Stimulated activated effector memory CD8-positive, alpha-beta T cell treated with anti-CD3 and anti-CD28 coated beads, Interleukin-12 subunit alpha, Interleukin-12 subunit beta, amount 100 ng/mL, for 72 hours (primary cell): ENCODE measurements at regions not wholly inside any gene's neighbourhood (a gene's known extent, or its start where the extent isn't known, plus 50 kb on each side); places are given as distances from the start of the nearest gene placed in this dataset.

Experiments used
- ATAC-seq: fragments of 150-1000 bp; cut with Tn5 transposase; 2 replicates; pipeline ENCODE4 v1.10.0; 2021
- DNase-seq, 2 donors: peaks; one replicate each; pipeline ENCODE4 v3.0.0; 2021 to 2022; ENCODE audit warnings: low spot score in 2 of 2
- H3K27ac Mint-ChIP-seq: one replicate; pipeline ENCODE4 v1.8.0; 2022; ENCODE audit warnings: mild to moderate bottlenecking, mixed read lengths
- H3K36me3 Mint-ChIP-seq: one replicate; pipeline ENCODE4 v1.8.0; 2022; ENCODE audit warnings: mild to moderate bottlenecking, mixed read lengths
- H3K4me1 Mint-ChIP-seq: one replicate; pipeline ENCODE4 v1.8.0; 2022; ENCODE audit warnings: mixed read lengths
- H3K4me3 Mint-ChIP-seq: one replicate; pipeline ENCODE4 v1.8.0; 2022; ENCODE audit warnings: mild to moderate bottlenecking, mixed read lengths
- H3K9me3 Mint-ChIP-seq: one replicate; pipeline ENCODE4 v1.8.0; 2022; ENCODE audit warnings: mixed read lengths

DNA sequence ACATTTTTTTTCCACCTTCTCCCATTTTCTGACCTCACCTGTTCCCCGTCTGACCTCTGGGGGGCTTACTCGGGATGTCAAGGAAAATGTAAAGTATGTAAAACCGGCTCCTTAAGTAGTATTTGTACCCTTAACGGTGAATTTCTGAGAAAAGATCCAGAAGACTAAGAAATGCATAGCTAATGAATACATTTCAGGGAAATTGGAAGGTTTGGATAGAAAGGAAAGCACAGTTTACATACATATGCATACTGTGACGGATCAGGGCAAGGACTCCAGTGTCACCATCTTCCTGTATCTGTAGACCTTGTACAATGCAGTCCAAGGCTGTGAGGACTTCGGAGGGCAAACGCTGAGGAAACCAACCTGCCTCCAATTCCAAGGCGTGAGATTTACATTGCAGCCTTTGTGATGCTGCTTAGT is 2185.9 kb upstream of the TENM3 start:
- ATAC-seq = no peak
- Mint-ChIP-seq H3K4me1 (no peaks in the 10 kb centered on the region), H3K4me3 (no peak overlapping the region), H3K36me3 (peaks cover 5% of the 10 kb centered on the region), H3K9me3 (peaks cover 3% of the 10 kb centered on the region), H3K27ac (no peak overlapping the region)
- DNase-seq = no peak

DNA sequence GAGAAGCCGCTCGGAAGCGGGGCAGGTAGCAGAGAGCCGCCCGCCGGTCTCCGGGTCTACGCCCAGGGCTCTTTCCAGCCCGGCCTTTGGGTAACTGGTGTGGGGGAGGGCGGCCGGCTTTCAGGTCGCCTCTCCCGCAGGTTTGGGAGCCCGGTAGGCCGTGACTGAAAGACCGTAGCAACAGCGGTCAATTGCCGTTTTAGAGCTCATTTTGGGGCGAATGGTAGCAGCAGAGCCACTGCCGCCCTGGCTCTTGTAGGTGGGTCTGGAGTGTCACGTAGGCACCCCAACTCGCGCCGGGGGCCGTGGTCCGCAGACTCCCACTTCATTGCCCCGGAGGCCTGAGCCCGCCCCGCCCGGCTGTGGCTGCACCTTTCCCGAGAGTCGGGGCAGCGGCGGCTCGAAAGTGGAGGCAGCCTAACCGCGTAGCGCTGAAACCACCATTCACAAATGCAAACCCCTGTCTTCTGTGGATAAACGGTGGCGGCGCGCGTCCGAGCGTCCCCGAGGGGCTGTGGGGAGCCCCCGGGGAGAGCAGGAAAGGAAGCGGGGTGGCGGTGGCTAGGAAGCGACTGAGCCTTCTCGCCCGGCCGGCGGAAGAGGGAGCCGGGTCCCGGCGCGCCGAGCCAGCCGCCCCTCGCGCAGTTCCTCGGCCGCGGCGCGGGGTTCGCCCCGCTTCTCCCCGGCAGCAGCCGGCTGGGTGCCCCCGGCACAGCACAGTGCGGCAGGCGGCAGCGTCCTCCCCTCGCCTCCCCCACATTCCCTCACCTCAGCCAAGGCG is 2185.1 kb upstream of the TENM3 start:
- peaks cover 5% of the 10 kb centered on the region for H3K36me3 Mint-ChIP-seq
- no peak overlapping the region for H3K27ac Mint-ChIP-seq
- DNase-seq (no peak), ATAC-seq (no peak)
- H3K4me3 Mint-ChIP-seq = no peak overlapping the region
- H3K9me3 Mint-ChIP-seq = peaks cover 6% of the 10 kb centered on the region
- no peaks in the 10 kb centered on the region for H3K4me1 Mint-ChIP-seq

DNA sequence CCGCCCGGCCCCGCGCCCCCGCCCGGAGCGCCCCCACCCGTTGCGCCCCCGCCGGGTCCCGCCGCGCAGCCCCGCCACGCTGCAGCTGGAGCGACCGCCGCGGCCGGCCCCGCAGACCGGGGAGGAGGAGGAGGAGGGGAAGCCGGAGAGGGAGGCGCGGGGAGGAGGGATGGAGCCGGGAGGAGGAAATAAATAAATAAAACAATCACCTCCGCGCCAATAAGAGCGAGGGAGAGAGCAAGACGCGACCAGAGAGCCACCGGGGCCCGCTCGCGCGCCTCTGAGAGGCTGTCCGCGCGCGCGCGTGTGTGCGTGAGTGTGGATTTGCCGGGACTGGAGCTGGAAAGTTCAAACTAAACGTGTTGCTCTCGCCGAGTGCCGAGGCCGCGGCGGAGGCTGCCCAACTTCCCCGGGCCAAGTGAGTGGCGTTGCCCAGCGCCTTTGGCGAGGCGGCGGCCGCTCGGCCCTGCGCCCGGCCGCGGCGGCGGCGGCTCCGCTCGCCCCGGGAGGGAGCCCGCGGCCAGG is 2184.4 kb upstream of the TENM3 start:
- DNase-seq = no peak
- ATAC-seq = no peak
- H3K36me3 Mint-ChIP-seq = peaks cover 5% of the 10 kb centered on the region

DNA sequence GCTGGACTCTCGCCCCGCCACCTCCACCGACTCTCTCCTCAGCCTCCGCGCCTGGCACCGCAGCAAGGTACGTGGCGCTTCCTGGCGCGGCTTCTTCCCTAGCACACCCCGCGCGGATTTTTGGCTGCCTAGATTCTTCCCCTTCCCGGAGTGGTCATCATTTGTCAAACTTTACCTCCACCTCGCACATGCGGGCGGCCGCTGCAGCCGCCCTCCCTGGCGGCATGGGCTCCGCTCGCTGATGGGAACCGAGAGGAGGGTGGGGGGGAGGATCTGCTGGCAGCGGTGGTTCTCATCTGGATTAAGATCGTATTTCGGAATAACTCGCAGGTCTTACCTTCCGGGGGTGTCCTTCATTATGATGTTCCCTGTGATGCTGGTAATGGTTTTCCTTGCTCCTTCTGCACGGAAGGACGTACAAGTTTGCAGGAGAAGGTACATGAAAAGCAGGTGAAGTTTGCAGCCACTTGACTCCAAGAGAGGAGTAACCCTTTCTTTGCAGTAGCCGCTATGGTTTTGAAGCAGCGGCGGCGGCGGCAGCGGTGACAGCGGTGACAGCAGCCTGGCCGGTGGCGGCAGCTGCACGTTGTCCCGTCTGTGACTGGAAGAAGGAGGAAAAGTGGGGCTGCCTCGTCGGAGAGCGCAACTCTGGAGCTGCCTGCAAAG is 2183.9 kb upstream of the TENM3 start:
- DNase-seq (no peak), ATAC-seq (no peak)
- Mint-ChIP-seq H3K27ac (no peak overlapping the region), H3K4me3 (no peak overlapping the region), H3K4me1 (no peaks in the 10 kb centered on the region), H3K9me3 (peaks cover 8% of the 10 kb centered on the region), H3K36me3 (peaks cover 5% of the 10 kb centered on the region)

More for the DNA sequence above, 2184.4 kb upstream of the TENM3 start:
- H3K9me3 Mint-ChIP-seq = peaks cover 8% of the 10 kb centered on the region
- no peaks in the 10 kb centered on the region for H3K4me1 Mint-ChIP-seq
- no peak overlapping the region for H3K4me3 Mint-ChIP-seq
- no peak overlapping the region for H3K27ac Mint-ChIP-seq

DNA sequence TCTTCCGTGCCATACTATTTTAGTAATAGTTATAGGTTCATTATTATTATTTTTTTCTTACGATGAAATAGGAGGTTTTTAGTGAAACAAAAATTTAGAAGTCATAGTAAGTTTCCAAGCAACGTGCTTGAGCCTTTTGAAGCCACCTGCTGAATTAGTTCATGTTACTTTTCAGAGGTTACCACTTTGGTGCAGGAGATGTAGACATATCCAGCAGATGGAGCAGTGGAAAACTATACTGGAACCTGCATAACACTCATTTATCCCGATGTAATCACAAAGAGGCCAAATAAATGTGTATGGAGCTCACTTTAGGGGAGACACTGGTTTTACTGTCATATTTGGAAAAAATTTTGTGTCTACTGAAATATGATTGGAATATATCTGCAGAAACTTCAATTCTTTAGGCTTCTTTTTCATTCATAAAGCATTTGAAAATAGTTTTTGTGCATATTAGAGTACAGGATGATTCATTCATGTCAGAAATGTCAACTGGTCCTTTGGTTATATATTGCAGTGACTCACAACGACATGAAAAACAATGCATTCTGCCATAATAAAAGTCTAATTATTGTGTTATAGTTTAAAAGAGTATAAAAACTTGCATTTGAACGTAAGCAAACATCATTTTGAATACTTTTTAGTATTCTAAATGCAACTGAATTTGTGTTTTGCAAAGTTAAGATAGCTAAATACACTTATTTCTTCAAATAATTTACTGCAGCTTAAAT is 2182.9 kb upstream of the TENM3 start:
- Mint-ChIP-seq H3K9me3 (peaks cover 8% of the 10 kb centered on the region), H3K4me1 (no peaks in the 10 kb centered on the region), H3K27ac (no peak overlapping the region), H3K36me3 (peaks cover 5% of the 10 kb centered on the region), H3K4me3 (no peak overlapping the region)
- ATAC-seq (no peak), DNase-seq (no peak)

DNA sequence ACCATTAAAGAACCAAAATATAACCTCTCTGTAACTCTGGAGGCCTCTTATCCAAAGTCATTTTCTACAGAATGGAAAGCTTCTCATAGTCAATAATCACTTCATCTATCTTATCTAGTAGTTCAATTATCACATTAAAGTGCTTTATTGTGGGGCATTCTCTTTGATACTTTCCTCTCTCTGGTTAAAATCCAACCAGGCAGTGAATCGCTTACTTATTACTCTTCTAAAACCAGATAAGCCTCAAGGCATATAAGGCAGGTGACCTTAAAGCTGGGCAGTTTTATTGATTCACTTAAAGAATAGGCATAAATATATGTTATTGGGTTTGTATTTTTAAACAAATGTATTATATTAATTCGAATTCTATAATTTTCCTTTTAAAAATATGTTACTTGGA is 2162.1 kb upstream of the TENM3 start:
- no peak for DNase-seq
- no peak for ATAC-seq
- H3K4me3 Mint-ChIP-seq = no peak overlapping the region
- peaks cover 8% of the 10 kb centered on the region for H3K9me3 Mint-ChIP-seq
- H3K27ac Mint-ChIP-seq = no peak overlapping the region
- no peaks in the 10 kb centered on the region for H3K36me3 Mint-ChIP-seq
- no peaks in the 10 kb centered on the region for H3K4me1 Mint-ChIP-seq

DNA sequence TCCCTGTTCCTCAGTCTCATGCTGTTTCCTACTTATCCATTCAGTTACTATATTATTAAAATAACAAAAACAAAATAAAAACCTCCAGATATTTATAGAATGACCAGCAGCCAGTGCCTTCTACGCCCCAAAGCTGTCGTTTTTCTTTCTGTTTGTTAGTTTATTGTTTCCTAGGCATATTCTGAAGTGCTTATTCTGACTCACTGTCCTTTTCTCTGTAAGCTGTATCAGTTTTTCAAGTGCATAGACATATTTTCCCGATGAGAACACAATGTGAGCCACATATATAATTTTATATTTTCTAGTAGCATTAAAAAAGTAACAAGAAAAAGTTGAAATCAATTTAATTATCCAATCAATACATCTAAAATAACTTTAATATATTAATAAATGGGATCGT is 2158.6 kb upstream of the TENM3 start:
- no peak for ATAC-seq

DNA sequence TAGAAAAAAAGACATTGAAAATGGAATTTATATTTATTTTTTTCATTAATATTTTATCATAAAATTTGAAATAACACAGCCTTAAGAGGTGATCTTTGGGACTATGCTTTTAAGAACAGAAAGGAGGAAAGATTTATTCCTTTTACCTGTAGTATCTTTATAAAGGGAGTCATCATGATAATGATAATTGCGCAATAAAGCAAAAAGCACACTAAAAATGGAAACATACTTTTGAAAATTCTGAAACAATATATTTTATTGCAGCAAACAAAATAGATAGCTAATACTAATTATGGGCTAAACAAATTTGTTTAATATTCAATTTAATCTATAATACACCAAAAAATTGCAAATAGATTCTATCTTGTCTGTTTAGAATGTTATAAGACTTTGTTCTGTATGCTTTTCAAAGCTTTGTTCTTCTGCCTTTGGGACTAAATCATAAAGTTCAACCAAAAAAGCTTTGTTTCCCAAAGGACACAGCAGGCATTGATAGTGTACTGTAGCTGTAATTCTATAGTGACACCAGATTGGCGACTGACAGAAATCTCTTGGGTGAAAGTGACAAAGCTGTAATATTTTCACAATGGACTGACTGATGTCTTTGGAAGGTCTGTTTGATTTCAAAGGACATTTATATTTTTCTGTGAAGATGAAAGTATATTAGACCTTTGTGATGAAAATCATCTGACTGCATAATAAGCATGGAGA is 2156.6 kb upstream of the TENM3 start:
- no peak for ATAC-seq
- H3K36me3 Mint-ChIP-seq = no peaks in the 10 kb centered on the region
- H3K4me3 Mint-ChIP-seq = no peak overlapping the region
- peaks cover 3% of the 10 kb centered on the region for H3K9me3 Mint-ChIP-seq
- no peak overlapping the region for H3K27ac Mint-ChIP-seq
- H3K4me1 Mint-ChIP-seq = no peaks in the 10 kb centered on the region
- no peak for DNase-seq

More for the DNA sequence above, 2158.6 kb upstream of the TENM3 start:
- H3K36me3 Mint-ChIP-seq = no peaks in the 10 kb centered on the region
- peaks cover 6% of the 10 kb centered on the region for H3K9me3 Mint-ChIP-seq
- no peaks in the 10 kb centered on the region for H3K4me1 Mint-ChIP-seq
- DNase-seq = no peak
- no peak overlapping the region for H3K4me3 Mint-ChIP-seq
- no peak overlapping the region for H3K27ac Mint-ChIP-seq

DNA sequence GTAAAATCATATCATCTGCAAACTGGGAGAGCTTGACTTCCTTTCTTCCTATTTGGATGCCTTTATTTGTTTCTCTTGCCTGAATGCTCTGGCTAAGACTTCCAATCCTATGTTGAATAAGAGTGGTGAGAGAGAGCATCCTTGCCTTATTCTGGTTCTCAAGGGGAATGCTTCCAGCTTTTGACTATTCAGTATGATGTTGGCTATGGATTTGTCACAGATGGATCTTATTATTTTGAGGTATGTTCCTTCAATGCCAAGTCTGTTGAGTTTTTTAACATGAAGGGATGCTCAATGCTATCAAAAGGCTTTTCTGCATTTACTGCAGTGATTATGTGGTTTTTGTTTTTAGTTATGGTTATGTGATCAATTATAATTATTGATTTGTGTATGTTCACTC is 2144.6 kb upstream of the TENM3 start:
- no peak overlapping the region for H3K4me3 Mint-ChIP-seq
- H3K4me1 Mint-ChIP-seq = no peaks in the 10 kb centered on the region
- DNase-seq (no peak), ATAC-seq (no peak)
- H3K36me3 Mint-ChIP-seq = no peaks in the 10 kb centered on the region
- no peak overlapping the region for H3K27ac Mint-ChIP-seq
- H3K9me3 Mint-ChIP-seq = peaks cover 13% of the 10 kb centered on the region

DNA sequence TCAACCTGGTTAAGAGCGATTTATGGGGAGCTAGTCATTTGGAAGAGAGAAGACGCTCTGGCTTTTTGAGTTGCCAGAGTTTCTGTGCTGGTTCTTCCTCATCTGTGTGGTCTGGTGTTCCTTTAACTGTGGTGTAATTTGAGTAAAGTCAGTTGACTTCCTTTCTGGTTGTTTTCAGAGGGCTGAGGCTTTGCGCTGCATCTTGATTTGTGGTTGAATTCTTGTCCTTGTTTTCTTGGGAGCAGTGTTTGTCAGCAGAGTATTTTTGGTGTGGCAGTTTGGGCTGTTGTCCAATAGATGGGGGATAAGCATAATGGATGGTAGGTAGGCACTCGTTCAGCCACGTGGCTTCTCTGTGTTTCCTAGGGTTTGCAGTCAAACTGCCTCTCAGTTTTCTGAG is 2143.2 kb upstream of the TENM3 start:
- no peak overlapping the region for H3K4me3 Mint-ChIP-seq
- ATAC-seq = no peak
- DNase-seq = no peak
- H3K36me3 Mint-ChIP-seq = no peaks in the 10 kb centered on the region
- H3K9me3 Mint-ChIP-seq = peaks cover 13% of the 10 kb centered on the region
- no peaks in the 10 kb centered on the region for H3K4me1 Mint-ChIP-seq
- no peak overlapping the region for H3K27ac Mint-ChIP-seq

DNA sequence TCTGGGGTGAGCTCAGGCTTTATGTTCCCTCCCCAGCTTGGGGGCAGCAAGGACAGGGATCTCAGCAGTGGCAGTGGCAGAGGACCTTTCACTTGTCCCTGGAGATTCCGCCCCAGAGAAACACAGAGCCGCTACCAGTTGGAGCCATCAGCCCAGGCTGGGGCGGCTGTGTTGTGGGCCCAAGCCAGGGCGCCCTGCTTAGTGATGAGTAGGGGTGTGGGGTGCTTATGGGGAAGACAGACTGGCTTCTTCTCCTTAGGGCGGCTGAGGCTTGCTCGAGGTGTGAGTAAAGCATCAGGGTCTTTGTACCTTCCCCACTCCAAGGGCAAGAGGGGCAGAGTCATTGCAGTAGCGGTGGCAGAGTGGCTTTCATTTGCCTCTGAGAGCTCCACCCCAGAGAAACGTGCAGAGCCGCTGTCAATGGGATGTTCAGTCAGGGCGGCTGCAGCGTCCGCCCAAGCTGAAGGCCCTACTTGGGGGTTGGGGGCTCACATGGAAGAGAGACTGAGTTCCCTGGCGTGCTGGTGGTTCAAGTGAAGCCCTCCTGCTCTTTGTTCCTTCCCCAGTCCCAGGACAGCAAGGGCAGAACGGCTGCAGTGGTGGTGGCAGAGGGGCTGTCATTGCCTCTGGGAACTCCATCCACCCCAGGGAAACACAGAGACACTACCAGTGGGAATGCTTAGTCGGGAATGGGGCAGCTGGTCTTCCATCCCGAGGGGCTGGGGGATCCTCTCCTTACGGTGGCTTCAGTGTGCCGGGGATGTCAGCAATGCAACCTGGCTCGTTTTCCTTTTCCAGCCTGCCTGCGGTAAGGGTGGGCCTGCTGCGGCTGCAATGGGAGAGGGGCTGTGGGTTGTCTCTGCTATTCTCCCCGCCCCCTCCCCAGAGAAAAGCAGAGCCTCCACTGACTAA is 2142.5 kb upstream of the TENM3 start:
- peaks cover 10% of the 10 kb centered on the region for H3K9me3 Mint-ChIP-seq
- no peaks in the 10 kb centered on the region for H3K4me1 Mint-ChIP-seq
- no peak for DNase-seq
- no peaks in the 10 kb centered on the region for H3K36me3 Mint-ChIP-seq
- ATAC-seq = no peak
- no peak overlapping the region for H3K4me3 Mint-ChIP-seq
- no peak overlapping the region for H3K27ac Mint-ChIP-seq

DNA sequence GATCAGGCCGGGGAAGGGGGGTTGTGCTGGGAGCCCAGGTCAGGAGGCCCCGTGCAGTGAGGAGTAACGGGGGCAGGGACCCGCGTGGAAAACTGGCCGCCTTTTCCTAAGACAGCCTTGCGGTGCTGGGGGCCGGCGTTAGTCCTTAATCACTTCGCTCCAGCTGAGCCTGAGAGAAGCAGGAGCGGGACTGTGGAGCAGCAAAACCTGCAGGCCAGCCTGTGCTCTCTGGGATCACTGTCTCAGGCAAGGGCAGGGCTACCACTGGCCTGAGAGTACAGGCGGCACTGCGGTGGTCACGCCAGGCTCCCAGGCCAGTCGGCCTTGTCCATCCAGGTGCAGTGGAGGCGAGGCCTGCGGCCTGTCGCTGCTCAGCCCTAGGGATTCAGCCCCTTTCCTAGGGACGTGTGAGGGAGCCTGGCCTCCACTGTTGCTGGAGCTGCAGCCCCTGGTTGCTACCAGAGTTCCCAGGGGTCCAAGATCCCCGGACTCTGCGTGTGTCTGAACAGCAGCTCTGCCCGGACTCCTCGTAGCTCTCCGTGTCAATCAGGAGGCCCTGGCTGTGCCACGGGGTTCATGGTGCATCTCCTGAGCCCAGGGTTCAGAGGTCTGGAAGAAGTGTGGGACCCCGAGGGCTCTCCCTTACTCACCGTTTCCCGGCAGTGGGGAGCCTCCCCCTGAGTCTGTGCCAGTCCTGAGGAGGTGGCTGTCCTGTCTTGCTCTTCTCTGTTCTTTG is 2141.7 kb upstream of the TENM3 start:
- Mint-ChIP-seq H3K36me3 (no peaks in the 10 kb centered on the region), H3K4me1 (no peaks in the 10 kb centered on the region), H3K9me3 (peaks cover 14% of the 10 kb centered on the region), H3K4me3 (no peak overlapping the region), H3K27ac (no peak overlapping the region)
- DNase-seq (no peak), ATAC-seq (peak; percentile 28)

DNA sequence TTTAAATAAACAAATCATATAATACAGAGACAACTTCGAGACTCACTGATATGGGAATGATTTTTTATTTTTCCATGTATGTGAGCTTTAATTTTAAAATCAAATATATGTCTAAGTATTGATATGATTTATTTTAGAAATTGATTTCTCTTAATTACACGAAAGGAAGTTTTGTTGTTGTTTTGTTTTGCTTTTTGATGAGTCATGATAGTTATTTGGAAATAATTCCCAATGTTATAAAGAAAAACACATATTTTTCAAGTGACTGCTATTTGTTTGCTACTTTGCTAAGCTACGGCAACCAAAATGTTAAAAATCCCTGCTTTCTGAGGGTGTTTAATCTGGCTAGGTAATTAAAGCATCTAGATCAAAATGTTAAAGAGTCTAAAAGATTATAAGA is 2139.4 kb upstream of the TENM3 start:
- no peak for DNase-seq
- no peak overlapping the region for H3K27ac Mint-ChIP-seq
- no peaks in the 10 kb centered on the region for H3K4me1 Mint-ChIP-seq
- H3K9me3 Mint-ChIP-seq = peaks cover 23% of the 10 kb centered on the region
- no peak overlapping the region for H3K4me3 Mint-ChIP-seq
- no peak for ATAC-seq
- H3K36me3 Mint-ChIP-seq = no peaks in the 10 kb centered on the region

DNA sequence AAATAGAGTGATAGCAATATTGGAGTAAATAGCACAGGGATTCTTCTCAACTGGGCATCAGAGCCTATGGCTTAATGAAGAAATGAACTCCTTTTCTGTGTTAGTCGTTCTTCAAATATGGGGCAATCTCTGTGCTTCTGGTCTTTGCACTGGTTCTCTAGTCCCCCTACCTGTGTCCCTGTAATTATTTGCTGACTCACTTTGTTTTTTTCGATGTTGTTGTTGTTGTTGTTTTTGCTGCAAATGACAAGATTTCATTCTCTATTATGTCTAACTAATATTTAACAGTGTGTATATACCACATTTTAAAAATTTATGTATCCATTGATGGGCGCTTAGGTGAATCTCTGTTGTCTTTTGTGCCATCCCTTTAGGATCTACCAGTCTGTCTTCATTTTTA is 2137.8 kb upstream of the TENM3 start:
- H3K4me3 Mint-ChIP-seq = no peak overlapping the region
- H3K27ac Mint-ChIP-seq = no peak overlapping the region
- no peak for ATAC-seq
- H3K4me1 Mint-ChIP-seq = no peaks in the 10 kb centered on the region
- H3K9me3 Mint-ChIP-seq = peaks cover 22% of the 10 kb centered on the region
- DNase-seq = no peak
- no peaks in the 10 kb centered on the region for H3K36me3 Mint-ChIP-seq
